22Rv1 (cell line): ENCODE measurements at regions not wholly inside any gene's neighbourhood (a gene's known extent, or its start where the extent isn't known, plus 50 kb on each side); places are given as distances from the start of the nearest gene placed in this dataset.
A peak's percentile ranks its signal among the peaks of the same experiment; 100 is the strongest.
"Not testable (repeated sequence)": the region's sequence is repeated elsewhere in the genome, so short reads cannot be mapped to it uniquely, and the experiment has no call there.

Source experiments
- H3K27ac ChIP-seq: fragments of 450-650 bp; 2 replicates; pipeline ENCODE4 v1.5.1; 2017
- CTCF ChIP-seq: fragments of 450-650 bp; IDR thresholded peaks from 2 replicates; pipeline ENCODE4 v1.5.1; 2017; ENCODE audit warnings: mild to moderate bottlenecking
- ZFX ChIP-seq: fragments of 450-650 bp; IDR thresholded peaks from 2 replicates; pipeline ENCODE4 v1.6.1; 2017; ENCODE audit warnings: antibody characterized with exemption, borderline replicate concordance

DNA sequence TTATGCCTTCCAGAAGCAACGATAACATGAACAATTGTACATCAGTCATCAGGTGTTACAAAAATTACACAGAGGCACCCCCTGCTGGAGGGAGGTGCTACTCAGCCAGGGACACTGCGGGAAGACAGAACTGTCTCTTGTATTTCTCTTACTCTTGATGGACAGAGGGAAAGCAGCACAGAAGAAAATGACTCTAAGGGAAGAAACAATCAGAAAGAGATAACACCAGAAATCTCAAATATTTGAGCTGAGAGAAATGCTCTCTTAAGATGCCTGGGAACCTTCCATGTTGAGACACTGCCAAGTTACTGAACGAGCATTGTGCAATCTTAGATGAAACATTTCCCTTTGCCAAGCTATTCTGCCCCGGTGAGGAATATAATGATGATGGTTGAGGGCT lies 227.6 kb upstream of the NPSR1 start:
- TF ChIP-seq ZFX, result no peak
- TF ChIP-seq CTCF, result peak; percentile 76
- no peak overlapping the region for H3K27ac ChIP-seq

DNA sequence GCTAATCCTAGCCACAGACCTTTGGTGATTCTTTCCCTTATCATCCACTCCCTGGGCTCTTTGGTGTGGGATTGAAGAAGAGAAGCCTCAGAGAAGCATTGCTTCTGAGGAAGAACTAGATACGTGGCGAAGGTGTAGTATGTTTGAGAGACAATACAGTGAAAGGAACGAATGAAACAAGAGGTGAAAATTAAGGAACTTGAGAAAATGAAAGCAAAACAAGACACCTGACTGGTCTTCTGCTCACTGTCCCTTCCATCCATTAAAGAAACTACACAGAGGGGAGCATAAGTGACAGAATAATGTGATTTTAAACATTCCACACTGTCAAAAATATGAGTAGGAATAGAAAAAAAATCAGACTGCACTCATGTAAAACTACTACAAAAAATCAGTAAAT lies 219.6 kb upstream of the NPSR1 start:
- no peak overlapping the region for H3K27ac ChIP-seq
- no peak for TF ChIP-seq CTCF
- no peak for TF ChIP-seq ZFX

DNA sequence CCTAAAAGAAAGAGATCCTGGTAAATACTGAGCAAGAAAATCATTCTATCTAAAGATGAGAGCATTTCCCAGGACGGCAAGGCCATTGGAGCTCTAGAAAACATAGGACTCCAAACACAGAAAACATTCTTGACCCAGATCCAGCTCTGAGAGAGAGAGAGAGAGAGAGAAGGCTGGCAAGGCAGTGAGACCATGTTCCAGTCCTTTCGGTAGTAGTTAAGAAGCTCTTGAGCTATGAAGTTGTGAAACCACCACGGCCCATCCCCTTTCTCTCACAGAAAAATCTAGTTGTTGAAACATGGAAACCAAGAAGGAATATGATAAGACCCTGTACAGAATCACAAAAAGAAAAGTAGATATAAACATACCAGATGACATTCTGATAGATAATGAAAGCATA lies 212.4 kb upstream of the NPSR1 start:
- no peak overlapping the region for H3K27ac ChIP-seq
- TF ChIP-seq CTCF, result no peak
- no peak for TF ChIP-seq ZFX

DNA sequence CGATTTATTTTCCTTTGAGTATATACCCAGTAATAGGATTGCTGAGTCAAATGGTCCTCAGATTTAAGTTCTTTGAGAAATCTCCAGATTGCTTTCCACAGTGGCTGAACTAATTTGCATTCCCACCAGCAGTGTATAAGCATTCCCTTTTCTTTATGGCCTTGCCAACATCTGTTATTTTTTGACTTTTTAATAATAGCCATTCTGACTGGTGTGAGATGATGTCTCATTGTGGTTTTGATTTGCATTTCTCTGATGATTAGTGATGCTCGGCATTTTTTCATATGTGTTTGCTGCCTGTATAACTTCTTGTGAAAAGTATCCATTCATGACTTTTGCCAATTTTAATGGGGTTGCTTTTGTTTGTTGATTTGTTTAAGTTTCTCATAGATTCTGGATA lies 209.5 kb upstream of the NPSR1 start:
- H3K27ac ChIP-seq, result not testable (repeated sequence)

DNA sequence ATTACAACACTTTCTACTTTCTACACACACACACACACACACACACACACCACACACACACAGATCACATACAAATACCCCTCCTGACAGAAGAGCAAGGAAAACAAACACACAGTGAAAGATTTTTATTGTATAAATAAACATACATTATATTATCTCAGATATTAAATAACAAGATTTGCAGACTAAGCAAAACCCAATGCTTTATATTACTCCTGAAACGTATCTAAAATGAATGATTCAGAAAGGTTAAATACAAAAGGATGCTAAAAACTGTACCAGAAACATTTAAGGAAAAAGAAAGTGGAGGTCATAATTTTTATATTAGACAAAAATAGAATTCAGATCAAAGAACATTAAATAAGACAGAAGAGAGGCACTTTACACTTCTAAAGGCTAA lies 208.3 kb upstream of the NPSR1 start:
- H3K27ac ChIP-seq, result no peak overlapping the region
- no peak for TF ChIP-seq ZFX
- no peak for TF ChIP-seq CTCF

DNA sequence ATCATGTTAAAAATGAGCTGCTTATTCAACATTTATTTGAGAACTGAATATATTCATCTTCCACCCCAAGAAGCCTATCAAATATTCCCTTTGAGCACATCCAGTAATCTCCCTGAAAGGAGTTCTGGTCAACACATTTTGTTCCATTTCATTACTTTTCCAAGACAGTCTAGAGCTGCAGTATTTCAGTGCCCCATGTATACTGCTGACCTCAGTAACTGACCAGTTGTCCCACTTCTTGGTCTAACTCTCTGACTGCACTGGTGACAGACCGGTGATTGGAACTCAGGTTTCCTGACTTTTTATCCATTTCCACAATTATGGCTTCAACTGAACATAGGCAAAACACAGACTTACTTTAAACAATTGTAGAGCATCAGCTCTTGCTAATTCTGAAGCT lies 206.8 kb upstream of the NPSR1 start:
- no peak for TF ChIP-seq CTCF
- no peak for TF ChIP-seq ZFX
- no peak overlapping the region for H3K27ac ChIP-seq

DNA sequence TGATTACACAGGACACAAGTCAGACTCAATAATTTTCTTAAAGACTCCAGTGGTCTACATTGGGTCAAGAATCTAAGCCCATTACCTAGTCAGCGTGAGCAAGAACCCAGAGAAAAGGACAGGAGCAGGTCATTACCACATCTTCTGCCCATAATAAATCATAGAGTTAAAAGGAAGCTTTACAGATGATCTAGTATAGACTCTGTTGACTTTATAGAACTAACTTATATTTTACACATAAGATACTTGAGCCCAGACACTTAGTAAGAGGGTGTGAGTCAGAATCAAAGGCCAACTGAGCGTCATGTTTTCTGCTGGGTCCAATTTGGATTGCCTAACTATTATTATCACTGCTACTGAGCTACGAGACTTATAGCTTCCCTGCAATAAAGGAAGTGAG lies 206.1 kb upstream of the NPSR1 start:
- TF ChIP-seq ZFX, result no peak
- no peak for TF ChIP-seq CTCF
- no peak overlapping the region for H3K27ac ChIP-seq

DNA sequence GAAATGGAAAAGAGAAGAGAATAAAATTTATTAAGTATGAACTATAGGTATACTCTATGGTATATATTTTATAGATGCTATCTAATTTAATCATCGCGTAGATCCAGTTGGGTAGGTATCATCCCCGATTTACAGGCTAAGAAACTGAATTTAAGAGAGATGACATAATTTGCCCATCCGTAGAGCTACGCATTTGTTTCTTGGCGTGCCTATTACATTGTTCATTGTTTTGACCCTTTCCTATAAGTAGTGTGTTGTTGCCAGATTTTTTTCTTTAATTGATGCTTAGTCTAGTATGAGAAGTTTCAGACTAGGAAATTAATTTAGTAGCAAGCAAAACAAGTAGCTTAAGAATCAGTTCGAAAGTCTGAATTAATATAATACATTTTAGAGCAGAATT lies 205.7 kb upstream of the NPSR1 start:
- H3K27ac ChIP-seq, result no peak overlapping the region
- no peak for TF ChIP-seq ZFX
- TF ChIP-seq CTCF, result no peak
